ENCODE measurements at regions not wholly inside any gene's neighbourhood (a gene's known extent, or its start where the extent isn't known, plus 50 kb on each side); places are given as distances from the start of the nearest gene placed in this dataset.

DNA sequence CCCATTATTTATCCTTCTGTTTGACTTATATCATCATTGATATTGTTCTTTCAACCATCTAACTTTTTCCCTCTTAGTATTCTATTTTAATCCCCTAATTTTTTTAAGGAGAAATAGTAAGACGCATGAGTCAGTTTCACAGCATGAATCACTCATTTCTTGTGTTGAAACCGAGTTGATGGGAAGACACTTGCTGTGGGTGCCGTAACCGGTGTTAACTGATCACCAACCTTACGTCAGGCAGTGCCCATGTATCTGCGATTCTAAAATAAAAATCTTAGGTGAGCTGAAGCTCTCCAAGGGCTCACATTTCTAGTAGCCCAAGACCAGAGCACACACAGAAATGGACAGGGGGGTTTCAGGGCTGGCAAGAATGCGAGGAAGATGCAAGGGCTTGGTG lies 348.1 kb downstream of the GALR1 start:
- no peak for DNase-seq

- DNase-seq = no peak
These were observed 351.0 kb downstream of the GALR1 start for GRCh38 chr18:77600674-77601073.

- DNase-seq = no peak
These were observed 351.9 kb downstream of the GALR1 start for GRCh38 chr18:77601567-77601966.

DNA sequence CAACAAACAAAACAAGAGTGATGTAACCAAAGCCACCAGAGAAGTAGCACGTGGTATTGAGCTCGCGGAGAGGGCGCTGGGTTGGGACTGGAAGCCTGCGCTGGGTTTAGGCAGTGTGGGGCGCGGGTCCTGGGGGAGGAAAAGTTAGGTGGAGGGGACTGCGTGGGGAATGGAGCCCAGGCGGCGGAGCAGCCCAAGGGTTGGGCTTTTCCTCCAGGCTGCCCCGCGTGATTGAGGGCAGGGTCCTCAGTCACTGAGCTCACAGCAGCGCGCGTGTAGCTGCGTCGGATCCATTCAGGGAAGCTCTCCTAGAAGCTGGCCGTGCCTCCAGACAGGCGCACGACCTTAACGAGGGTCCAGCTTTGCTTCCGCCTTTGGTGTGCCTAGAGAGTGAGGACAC lies 357.4 kb downstream of the GALR1 start:
- DNase-seq = no peak

DNA sequence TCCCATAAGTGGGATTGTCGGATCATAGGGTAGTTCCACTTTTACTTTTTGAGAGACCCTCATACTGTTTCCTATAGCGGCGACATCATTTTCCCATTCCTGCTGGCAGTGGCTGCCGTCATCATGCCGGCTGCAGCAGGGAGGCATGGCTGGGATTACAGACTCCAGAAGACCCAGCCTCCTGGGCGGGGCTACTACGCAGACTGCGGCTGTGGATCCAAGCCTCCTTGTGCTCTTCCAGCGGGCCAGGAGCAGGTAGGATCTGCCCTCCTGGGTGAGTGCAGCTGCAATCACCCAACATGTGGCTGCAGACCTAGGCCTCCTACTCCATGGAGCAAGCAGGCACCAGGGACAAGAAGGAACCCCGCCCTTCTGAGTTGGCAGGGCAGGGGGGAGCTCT lies 359.2 kb downstream of the GALR1 start:
- no peak for DNase-seq

DNA sequence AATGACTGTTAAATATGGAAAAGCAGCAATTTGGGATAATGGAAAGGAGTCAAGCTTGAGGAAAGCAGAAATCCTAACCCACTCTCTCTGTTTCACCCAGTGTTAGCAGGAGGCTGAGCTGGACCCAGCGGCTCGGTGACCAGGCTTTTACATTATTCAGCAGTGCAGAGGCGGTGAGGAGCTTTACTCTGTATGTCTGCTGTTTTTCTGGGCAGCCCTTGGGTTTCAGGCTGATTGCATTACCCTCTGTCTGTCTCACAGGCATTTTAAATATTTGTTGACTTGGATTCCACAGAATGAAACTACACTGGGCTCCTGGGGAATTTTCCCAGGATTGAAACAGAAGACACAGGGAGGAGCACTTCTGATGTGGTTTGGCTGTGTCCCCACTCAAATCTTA lies 368.0 kb downstream of the GALR1 start:
- no peak for DNase-seq

GRCh38 chr18:77619525-77619924 lies 369.9 kb downstream of the GALR1 start:
- DNase-seq = no peak

DNA sequence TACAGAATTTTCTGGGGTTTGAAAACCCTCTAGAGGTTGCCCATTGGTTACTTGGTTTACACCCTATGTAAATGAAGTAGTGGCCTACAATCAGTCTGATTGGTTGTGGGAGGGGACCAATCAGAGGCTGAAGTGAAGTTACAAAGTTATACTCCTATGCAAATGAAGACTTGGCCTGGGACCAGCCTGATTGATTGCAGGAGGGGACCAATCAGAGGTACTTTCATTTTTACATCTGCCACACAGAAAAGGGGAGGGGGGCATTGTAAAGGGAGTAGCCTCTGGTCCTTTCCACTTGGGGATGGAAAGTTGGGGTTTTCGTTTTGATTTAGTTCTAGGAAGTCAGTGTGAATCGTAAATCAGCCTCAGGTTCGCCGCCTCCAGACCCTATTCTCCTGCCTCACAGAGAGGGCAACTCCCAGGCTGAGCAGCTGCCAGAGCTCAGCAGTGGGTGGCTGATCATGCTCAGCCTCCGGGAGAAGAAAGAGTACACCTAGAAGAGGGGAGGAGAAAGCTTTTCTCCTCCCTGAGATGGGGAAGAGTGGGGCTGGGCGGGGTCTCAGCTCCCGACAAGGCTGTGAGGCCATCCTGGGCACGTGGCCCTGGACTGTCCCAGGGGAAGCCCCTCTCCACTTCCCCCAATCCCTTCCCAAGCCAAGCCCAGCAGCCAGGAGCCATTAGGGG lies 372.5 kb downstream of the GALR1 start:
- DNase-seq = peak; percentile 31

DNA sequence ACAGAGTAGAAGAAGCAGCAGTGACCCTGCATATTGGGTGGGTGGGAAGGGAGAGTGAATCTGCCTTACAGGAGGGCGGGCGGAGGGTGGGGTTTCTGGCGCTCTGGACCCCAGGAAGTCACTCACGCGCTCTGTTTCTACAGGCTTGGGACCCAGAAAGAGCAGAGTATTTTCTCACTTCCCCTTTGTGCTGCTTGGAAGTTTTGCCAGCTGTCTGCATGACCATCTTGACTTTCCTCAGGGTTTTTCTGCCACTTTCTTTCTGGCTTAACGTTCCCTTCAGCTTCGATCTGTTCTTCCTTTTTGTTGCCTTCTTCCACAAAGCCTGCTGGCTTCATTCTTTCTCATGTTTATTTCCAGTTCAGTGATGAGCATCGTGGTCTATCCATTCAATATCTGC lies 383.1 kb downstream of the GALR1 start:
- DNase-seq = no peak

- no peak for DNase-seq
These were observed 384.8 kb downstream of the GALR1 start for GRCh38 chr18:77634494-77634893.

DNA sequence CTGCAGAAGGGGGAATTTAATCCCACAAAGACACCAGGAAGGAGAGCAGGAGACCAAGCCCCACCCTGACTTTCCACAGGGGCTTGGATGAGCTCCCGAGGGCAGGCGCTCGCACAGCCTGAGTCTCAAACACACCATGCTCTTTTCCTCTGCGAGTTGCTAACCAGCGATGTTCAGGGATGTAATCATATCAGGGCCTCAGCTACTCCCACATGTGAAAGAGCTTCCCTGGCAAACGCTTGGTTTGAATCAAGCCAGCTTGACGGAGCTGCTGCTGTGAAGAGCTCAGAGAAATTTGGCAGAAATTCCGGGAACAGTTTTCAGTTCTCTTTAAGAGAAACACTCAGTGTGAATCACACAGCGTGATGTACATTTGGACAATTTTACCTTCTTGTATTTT lies 385.8 kb downstream of the GALR1 start:
- DNase-seq = no peak

GRCh38 chr18:77635858-77636257 lies 386.2 kb downstream of the GALR1 start:
- no peak for DNase-seq

DNA sequence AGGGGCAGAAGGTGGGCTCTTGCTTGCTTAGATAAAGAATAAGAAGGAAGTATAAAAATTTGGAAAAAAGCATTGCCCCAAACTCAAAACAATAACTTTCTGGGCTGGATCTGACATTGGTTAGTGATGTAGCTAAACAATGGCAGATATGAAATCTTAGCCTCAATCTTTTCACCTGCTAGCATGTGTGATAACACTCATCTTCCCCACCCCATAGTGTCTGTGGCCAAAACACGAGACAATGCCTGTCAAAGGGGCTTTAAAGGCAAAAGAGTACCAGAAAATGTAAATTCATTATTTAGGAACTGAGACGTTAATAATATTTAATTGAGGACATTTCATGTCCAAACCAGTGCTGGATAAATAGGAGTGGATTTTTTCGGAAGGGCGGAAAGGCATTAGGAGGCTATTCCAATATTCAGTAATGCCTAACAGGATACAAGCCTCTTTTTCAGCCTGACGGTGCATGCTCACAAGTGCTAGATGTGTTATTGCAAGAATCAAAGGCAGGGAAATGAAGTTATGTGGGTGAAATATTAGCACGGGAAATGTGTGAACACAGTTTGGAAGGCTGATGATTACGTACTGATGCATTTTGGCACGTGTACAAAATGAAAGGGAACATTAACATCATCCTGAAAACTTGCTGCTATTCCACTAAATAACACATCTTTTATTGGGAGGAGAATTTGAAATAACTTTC lies 395.7 kb downstream of the GALR1 start:
- DNase-seq = no peak

GRCh38 chr18:77647472-77647871 lies 397.8 kb downstream of the GALR1 start:
- DNase-seq = no peak

DNA sequence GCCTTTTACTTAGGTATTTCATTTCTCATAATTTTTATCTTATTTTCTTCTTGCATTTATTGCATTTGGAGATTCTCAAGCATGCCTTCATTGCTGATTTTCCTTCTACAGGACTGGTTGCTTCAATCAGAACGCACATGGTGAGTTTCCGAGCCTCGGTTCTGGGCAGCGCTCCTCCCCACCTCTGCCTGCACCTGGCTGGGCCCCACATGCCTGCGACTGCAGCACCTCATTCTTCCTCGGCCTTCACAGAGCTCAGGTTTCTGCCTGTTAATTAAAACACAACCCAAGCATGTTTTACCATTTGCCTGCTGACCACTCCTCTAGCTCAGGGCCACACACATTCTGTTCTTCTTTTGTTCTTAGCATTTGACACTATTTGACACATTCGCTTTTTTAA lies 398.8 kb downstream of the GALR1 start:
- no peak for DNase-seq

DNA sequence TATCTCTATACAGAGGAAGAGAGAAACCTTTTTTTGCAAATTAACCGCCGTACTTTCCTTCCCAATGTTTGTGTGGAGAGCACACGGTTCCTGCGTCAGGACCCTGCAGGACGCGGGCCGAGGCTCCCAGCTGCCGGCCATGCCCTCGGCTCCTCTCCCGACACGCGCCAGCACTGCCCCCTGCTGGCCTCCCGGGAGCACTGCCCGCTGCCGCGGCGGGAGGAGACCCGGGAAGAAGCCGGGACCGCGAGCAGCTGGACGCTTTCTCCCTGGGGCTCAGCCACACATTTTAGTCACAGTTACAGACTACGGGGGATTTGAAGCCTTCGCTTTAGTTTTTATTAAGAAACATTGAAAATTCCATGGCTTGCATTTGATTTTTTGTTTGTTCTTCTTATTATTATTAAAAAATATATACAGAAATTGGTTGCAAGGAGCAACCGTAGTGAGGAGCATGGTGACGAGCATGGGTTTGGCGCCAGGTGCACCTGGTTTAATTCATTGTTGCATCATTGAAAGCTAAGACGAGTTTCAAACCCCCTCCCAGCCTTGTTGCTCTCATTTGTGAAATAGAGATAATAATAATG lies 401.2 kb downstream of the GALR1 start:
- DNase-seq = peak; percentile 84

- no peak for DNase-seq
These were observed 401.8 kb downstream of the GALR1 start for GRCh38 chr18:77651441-77651840.

- no peak for DNase-seq
These were observed 404.1 kb downstream of the GALR1 start for GRCh38 chr18:77653792-77654191.

DNA sequence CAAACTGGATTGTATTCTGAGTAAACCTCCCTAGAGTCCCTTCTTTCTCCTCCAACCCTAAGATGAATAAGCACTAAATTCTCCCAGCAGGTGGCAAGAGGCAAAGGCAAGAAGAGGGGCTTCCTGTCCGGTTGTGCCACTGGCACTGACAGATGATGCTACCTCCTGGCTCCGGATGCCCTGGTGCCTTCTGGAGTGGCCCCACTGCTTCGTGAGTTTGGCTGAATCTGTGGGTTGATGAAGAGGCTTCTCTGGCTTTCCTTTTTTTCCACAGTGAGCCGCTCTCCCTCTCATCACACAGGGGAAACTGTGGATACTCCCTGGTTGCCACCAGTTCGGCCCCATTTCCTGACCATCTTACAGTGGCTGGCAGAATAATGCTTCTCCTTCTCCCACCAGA lies 404.7 kb downstream of the GALR1 start:
- no peak for DNase-seq

GRCh38 chr18:77657651-77658298 lies 408.1 kb downstream of the GALR1 start:
- no peak for DNase-seq

GRCh38 chr18:77658299-77658662 lies 408.6 kb downstream of the GALR1 start:
- DNase-seq = no peak

DNA sequence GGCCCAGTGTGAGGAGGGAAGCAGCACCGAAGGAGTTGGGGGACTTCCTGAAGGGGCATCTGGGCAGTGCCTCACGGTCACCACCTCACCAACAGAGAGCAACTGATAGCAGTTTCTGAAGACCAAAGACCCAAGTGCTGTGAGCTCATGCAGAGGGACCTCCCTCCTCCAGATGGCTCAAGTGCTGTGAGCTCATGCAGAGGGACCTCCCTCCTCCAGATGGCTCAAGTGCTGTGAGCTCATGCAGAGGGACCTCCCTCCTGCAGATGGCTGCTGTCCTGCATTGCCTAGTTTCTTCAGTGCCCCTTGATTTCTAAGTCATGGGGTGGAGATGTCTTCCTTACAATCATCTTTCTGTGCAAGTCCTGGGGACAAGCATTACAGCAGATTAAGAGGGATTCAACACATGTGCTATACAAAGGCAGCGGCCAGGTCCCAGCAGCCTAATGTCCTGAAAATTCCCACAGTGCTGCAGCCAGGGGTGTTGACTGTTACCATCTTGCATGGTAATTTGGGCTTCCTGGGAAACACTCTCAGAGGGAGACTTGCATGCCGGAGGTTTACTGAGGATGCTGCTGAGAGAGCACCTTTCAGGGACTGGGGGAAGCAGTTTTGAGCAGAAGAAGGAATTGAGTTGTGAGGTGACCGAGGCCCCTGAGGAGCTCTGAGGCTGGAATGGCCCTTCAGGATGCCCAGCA lies 409.3 kb downstream of the GALR1 start:
- DNase-seq = no peak

DNA sequence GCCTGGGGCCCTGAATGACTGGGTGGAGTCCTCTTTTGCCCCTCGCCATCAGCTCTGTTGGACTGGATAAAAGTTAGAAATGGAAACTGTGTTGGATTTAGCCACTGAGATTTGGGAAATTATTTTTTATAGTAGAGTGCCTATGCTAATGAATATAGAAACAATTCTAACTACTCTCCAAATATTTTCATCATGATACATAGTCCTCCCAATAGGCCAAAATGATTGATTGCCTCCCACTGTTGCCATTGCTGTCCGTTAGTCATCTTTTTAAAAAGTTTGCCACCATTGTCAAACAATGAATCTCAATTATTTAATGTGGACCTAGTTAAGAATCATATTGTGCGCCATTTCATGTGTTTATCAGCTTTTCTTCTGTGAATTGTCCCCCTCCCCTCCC lies 417.0 kb downstream of the GALR1 start:
- DNase-seq = no peak
